ENCODE measurements at regions not wholly inside any gene's neighbourhood (a gene's known extent, or its start where the extent isn't known, plus 50 kb on each side); places are given as distances from the start of the nearest gene placed in this dataset.

GRCh38 chr4:19512086-19512485, 739.6 kb upstream of the SLIT2 start:
- TF ChIP-seq SIN3A (IDR thresholded peaks at IDR 0.05; ENCODE audit: borderline replicate concordance, insufficient read depth, low read length) (no peak), POLR2AphosphoS5 (IDR thresholded peaks at IDR 0.05; ENCODE audit: low read depth, low read length) (no peak), TAF1 (IDR thresholded peaks at IDR 0.05; ENCODE audit: borderline replicate concordance, insufficient read depth, low read length) (no peak), FOXP2 (optimal IDR thresholded peaks at IDR 0.05; ENCODE audit: borderline replicate concordance, extremely low read depth, extremely low read length, insufficient read depth) (no peak), REST (IDR thresholded peaks at IDR 0.05; ENCODE audit: insufficient read depth in 1 of 2, low read depth in 2 of 2, low read length in 2 of 2) (no peak)

All from PFSK-1 (cell line).